DMS79 treated with DMSO at 0.1 percent for 48 hours (cell line): ENCODE measurements at regions not wholly inside any gene's neighbourhood (a gene's known extent, or its start where the extent isn't known, plus 50 kb on each side); places are given as distances from the start of the nearest gene placed in this dataset.

Source experiments
- DNase-seq: peaks from one replicate; lab custom pipeline; 2025; lab: John Stamatoyannopoulos, UW

- DNase-seq = no peak
Observed at GRCh38 chr21:28344985-28345384, 647.7 kb downstream of the LTN1 start.

- DNase-seq = no peak
Observed at GRCh38 chr21:28342212-28342810, 650.4 kb downstream of the LTN1 start.

- DNase-seq = no peak
Observed at GRCh38 chr21:28339403-28339802, 653.3 kb downstream of the LTN1 start.

- no peak for DNase-seq
Observed at GRCh38 chr21:28338701-28339305, 653.9 kb downstream of the LTN1 start.

GRCh38 chr21:28337315-28337714 is 655.4 kb downstream of the LTN1 start:
- DNase-seq = no peak

GRCh38 chr21:28336314-28336713 is 656.4 kb downstream of the LTN1 start:
- no peak for DNase-seq

GRCh38 chr21:28334407-28334806 is 658.3 kb downstream of the LTN1 start:
- DNase-seq = no peak

GRCh38 chr21:28333578-28334075 is 659.0 kb downstream of the LTN1 start:
- DNase-seq = no peak

GRCh38 chr21:28332796-28333195 is 659.9 kb downstream of the LTN1 start:
- DNase-seq = no peak

GRCh38 chr21:28325618-28326017 is 667.1 kb downstream of the LTN1 start:
- DNase-seq = no peak

GRCh38 chr21:28324690-28325089 is 668.0 kb downstream of the LTN1 start:
- DNase-seq = no peak

GRCh38 chr21:28317177-28317950 is 675.3 kb downstream of the LTN1 start:
- no peak for DNase-seq

GRCh38 chr21:28311411-28312190 is 681.1 kb downstream of the LTN1 start:
- no peak for DNase-seq

- no peak for DNase-seq
Observed at GRCh38 chr21:28310711-28311110, 682.0 kb downstream of the LTN1 start.

- no peak for DNase-seq
Observed at GRCh38 chr21:28310171-28310685, 682.4 kb downstream of the LTN1 start.

- no peak for DNase-seq
Observed at GRCh38 chr21:28309596-28309995, 683.1 kb downstream of the LTN1 start.

- DNase-seq = no peak
Observed at GRCh38 chr21:28308516-28308915, 684.2 kb downstream of the LTN1 start.

- no peak for DNase-seq
Observed at GRCh38 chr21:28299946-28300345, 692.7 kb downstream of the LTN1 start.

GRCh38 chr21:28298251-28298672 is 694.4 kb downstream of the LTN1 start:
- no peak for DNase-seq

GRCh38 chr21:28294051-28294450 is 698.6 kb downstream of the LTN1 start:
- no peak for DNase-seq

GRCh38 chr21:28283641-28284490 is 708.8 kb downstream of the LTN1 start:
- no peak for DNase-seq
